Chondrocyte (in vitro differentiated cells): ENCODE measurements at regions not wholly inside any gene's neighbourhood (a gene's known extent, or its start where the extent isn't known, plus 50 kb on each side); places are given as distances from the start of the nearest gene placed in this dataset.

Source experiments
- DNase-seq: peaks from one replicate; pipeline ENCODE4 v3.0.0; 2021; ENCODE audit warnings: mixed read lengths, low spot score
- H3K27ac Mint-ChIP-seq: one replicate; pipeline ENCODE4 v1.8.0; 2021; ENCODE audit warnings: mild to moderate bottlenecking, moderate library complexity, mixed read lengths; ENCODE audit not compliant: unreplicated experiment
- H3K27me3 Mint-ChIP-seq: 2 replicates; pipeline ENCODE4 v1.8.0; 2021; ENCODE audit warnings: low read depth, mixed read lengths
- H3K36me3 Mint-ChIP-seq: 2 replicates; pipeline ENCODE4 v1.8.0; 2021; ENCODE audit warnings: low read depth, mixed read lengths
- H3K4me1 Mint-ChIP-seq: 2 replicates; pipeline ENCODE4 v1.8.0; 2021; ENCODE audit warnings: low read depth, mild to moderate bottlenecking, mixed read lengths
- H3K4me3 Mint-ChIP-seq: one replicate; pipeline ENCODE4 v1.8.0; 2021; ENCODE audit warnings: mild to moderate bottlenecking, moderate library complexity, mixed read lengths; ENCODE audit not compliant: unreplicated experiment
- H3K9me3 Mint-ChIP-seq: 2 replicates; pipeline ENCODE4 v1.8.0; 2021; ENCODE audit warnings: low read depth, mixed read lengths
- TF ChIP-seq, protein P1 (sequence below): fragments of 200-600 bp; sonication (generic); IDR thresholded peaks from 2 replicates; pipeline ENCODE4 v1.5.0; 2021; ENCODE audit warnings: antibody characterized with exemption, mild to moderate bottlenecking, moderate library complexity

- Mint-ChIP-seq H3K27me3 (no peaks in the 10 kb centered on the region), H3K4me1 (peaks cover 30% of the 10 kb centered on the region)
These were observed 709.3 kb upstream of the CCDC179 start for GRCh38 chr11:23569547-23569946.

DNA sequence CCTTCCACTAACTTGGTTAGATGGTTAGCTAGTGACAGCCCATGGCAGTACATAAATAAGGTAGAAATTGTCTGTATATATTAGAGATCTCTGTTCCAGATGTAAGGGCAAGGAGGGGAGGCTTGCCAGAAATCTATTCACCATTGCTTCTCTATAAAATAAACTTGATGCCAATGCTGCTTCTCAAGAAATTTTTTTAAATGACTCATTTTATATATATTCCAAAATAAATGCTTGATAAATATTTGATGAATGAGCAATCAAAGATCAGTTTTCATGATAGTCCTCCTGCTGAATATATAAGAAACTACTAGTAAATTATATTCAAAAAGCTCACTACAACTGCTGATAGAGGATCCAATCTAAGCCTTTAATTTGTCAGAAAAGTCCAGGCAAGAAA lies 710.6 kb upstream of the CCDC179 start:
- Mint-ChIP-seq H3K36me3 (no peaks in the 10 kb centered on the region), H3K27me3 (no peaks in the 10 kb centered on the region), H3K27ac (peak overlapping the region; percentile 52), H3K9me3 (peaks cover 3% of the 10 kb centered on the region), H3K4me3 (no peak overlapping the region), H3K4me1 (peaks cover 30% of the 10 kb centered on the region)
- TF ChIP-seq, protein P1, sequence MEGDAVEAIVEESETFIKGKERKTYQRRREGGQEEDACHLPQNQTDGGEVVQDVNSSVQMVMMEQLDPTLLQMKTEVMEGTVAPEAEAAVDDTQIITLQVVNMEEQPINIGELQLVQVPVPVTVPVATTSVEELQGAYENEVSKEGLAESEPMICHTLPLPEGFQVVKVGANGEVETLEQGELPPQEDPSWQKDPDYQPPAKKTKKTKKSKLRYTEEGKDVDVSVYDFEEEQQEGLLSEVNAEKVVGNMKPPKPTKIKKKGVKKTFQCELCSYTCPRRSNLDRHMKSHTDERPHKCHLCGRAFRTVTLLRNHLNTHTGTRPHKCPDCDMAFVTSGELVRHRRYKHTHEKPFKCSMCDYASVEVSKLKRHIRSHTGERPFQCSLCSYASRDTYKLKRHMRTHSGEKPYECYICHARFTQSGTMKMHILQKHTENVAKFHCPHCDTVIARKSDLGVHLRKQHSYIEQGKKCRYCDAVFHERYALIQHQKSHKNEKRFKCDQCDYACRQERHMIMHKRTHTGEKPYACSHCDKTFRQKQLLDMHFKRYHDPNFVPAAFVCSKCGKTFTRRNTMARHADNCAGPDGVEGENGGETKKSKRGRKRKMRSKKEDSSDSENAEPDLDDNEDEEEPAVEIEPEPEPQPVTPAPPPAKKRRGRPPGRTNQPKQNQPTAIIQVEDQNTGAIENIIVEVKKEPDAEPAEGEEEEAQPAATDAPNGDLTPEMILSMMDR, result no peak
- no peak for DNase-seq

More at GRCh38 chr11:23569547-23569946, 709.3 kb upstream of the CCDC179 start:
- H3K36me3 Mint-ChIP-seq, result no peaks in the 10 kb centered on the region
- no peak for DNase-seq
- no peak overlapping the region for H3K4me3 Mint-ChIP-seq
- H3K27ac Mint-ChIP-seq, result no peak overlapping the region
- H3K9me3 Mint-ChIP-seq, result peaks cover 3% of the 10 kb centered on the region
- TF ChIP-seq, protein P1, result no peak

DNA sequence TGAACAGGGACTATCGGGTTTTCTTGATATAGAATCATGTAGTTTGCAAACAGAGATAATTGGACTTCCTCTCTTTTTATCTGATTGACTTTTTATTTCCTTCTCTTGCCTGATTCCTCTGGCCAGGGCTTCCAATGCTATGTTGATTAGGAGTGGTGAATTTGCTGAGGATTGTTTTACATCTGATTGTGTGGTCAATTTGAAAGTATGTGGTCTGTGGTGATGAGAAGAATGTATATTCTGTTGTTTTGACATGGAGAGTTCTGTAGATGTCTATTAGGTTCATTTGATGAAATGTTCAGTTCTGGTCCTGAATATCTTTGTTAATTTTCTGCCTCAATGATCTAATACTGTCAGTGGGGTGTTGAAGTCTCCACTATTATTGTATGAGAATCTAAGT lies 713.2 kb upstream of the CCDC179 start:
- no peak for DNase-seq
- peaks cover 3% of the 10 kb centered on the region for H3K9me3 Mint-ChIP-seq
- no peak overlapping the region for H3K27ac Mint-ChIP-seq
- no peaks in the 10 kb centered on the region for H3K27me3 Mint-ChIP-seq
- H3K4me1 Mint-ChIP-seq, result peaks cover 30% of the 10 kb centered on the region
- H3K4me3 Mint-ChIP-seq, result no peak overlapping the region
- TF ChIP-seq, protein P1, result no peak
- H3K36me3 Mint-ChIP-seq, result no peaks in the 10 kb centered on the region

GRCh38 chr11:23574149-23574548 lies 713.9 kb upstream of the CCDC179 start:
- TF ChIP-seq, protein P1, result no peak
- no peaks in the 10 kb centered on the region for H3K36me3 Mint-ChIP-seq
- peaks cover 30% of the 10 kb centered on the region for H3K4me1 Mint-ChIP-seq
- H3K9me3 Mint-ChIP-seq, result peaks cover 3% of the 10 kb centered on the region
- no peak overlapping the region for H3K27ac Mint-ChIP-seq
- no peak overlapping the region for H3K4me3 Mint-ChIP-seq
- no peak for DNase-seq
- no peaks in the 10 kb centered on the region for H3K27me3 Mint-ChIP-seq

DNA sequence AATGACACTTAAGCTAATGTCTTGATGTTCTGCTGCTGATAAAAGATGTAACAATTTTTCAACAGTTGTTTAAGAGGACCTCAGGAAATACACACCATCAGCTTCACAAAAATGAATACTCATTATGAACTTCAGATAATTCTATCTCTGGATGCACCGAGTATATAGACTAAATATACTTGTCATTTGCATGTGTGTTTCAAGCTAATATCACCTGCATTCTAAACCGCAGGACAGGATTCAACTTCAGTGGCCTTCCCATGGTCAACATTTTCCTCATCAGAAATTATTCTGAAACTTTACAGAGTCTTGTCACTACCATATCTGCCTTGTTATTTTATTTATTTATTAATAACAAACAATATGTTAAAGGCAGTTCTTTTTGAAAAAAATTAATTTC lies 717.0 kb upstream of the CCDC179 start:
- peaks cover 14% of the 10 kb centered on the region for H3K4me1 Mint-ChIP-seq
- H3K36me3 Mint-ChIP-seq, result no peaks in the 10 kb centered on the region
- H3K4me3 Mint-ChIP-seq, result no peak overlapping the region
- TF ChIP-seq, protein P1, result no peak
- peaks cover 3% of the 10 kb centered on the region for H3K9me3 Mint-ChIP-seq
- no peak for DNase-seq
- no peak overlapping the region for H3K27ac Mint-ChIP-seq
- H3K27me3 Mint-ChIP-seq, result no peaks in the 10 kb centered on the region
